H1 (cell line): ENCODE measurements at regions not wholly inside any gene's neighbourhood (a gene's known extent, or its start where the extent isn't known, plus 50 kb on each side); places are given as distances from the start of the nearest gene placed in this dataset.

ENCODE experiments used
- CTCF ChIA-PET: fragments of 300-600 bp; sonication (Branson Sonifier 250); formaldehyde crosslinking; loops from one replicate; lab custom pipeline; 2021; ENCODE audit not compliant: partially characterized antibody; lab: Charles Lee
- POLR2A ChIA-PET: fragments of 300-600 bp; sonication (Branson Sonifier 250); formaldehyde crosslinking; loops from one replicate; lab custom pipeline; 2021; ENCODE audit warnings: inconsistent platforms; ENCODE audit not compliant: partially characterized antibody; lab: Charles Lee
- DNase-seq, 2 experiments: peaks; one replicate each; pipeline versions ENCODE4 v3.0.0 to v3.0.0-alpha.2; 2010 to 2022; ENCODE audit warnings: low spot score in 2 of 2, low read depth in 1 of 2, mixed read lengths in 1 of 2
- FAIRE-seq: peaks from 2 replicates; lab custom pipeline; 2011; peaks lifted over from hg19 to GRCh38; lab: Jason Lieb, UNC
- H2AFZ ChIP-seq: 2 replicates; pipeline ENCODE4 v1.8.1; 2012; ENCODE audit warnings: low read length, inconsistent platforms
- H2AK5ac ChIP-seq: 2 replicates; pipeline ENCODE4 v1.6.1; 2013; ENCODE audit warnings: low read depth, low read length
- H2BK120ac ChIP-seq: replicated peaks from 2 replicates; pipeline ENCODE3; 2013; ENCODE audit warnings: low read depth, low read length, inconsistent platforms
- H2BK12ac ChIP-seq: 2 replicates; pipeline ENCODE4 v1.6.1; 2013; ENCODE audit warnings: low read depth, low read length
- H2BK15ac ChIP-seq: 2 replicates; pipeline ENCODE4 v1.6.1; 2013; ENCODE audit warnings: low read length
- H2BK20ac ChIP-seq: 2 replicates; pipeline ENCODE4 v1.6.1; 2013; ENCODE audit warnings: low read length
- H2BK5ac ChIP-seq: 2 replicates; pipeline ENCODE4 v1.6.1; 2013; ENCODE audit warnings: low read depth, low read length
- H3K14ac ChIP-seq: 2 replicates; pipeline ENCODE4 v1.6.1; 2013; ENCODE audit warnings: inconsistent platforms; ENCODE audit not compliant: insufficient read length
- H3K18ac ChIP-seq: 2 replicates; pipeline ENCODE4 v1.6.1; 2013; ENCODE audit warnings: low read length; ENCODE audit errors: extremely low read depth
- H3K23ac ChIP-seq: 2 replicates; pipeline ENCODE4 v1.6.1; 2013; ENCODE audit warnings: inconsistent platforms; ENCODE audit not compliant: insufficient read length
- H3K23me2 ChIP-seq: 2 replicates; pipeline ENCODE4 v1.6.1; 2013; ENCODE audit warnings: low read depth, low read length
- H3K27ac ChIP-seq: 2 replicates; pipeline ENCODE4 v1.6.1; 2011; ENCODE audit warnings: low read depth, low read length, inconsistent platforms
- H3K27me3 ChIP-seq, 4 experiments: replicated peaks in 1 of 4; 1 replicate in 1 of 4; 2 replicates in 3 of 4; pipeline versions ENCODE4 v1.6.1 to v1.8.1; 2011 to 2013; ENCODE audit warnings: low read length in 3 of 4, mild to moderate bottlenecking in 3 of 4, inconsistent platforms in 2 of 4, mixed read lengths in 2 of 4, moderate library complexity in 1 of 4; ENCODE audit not compliant: control insufficient read depth in 3 of 4, insufficient read depth in 3 of 4; ENCODE audit errors: extremely low read depth in 1 of 4
- H3K36me3 ChIP-seq, 4 experiments: 2 replicates each; pipeline versions ENCODE4 v1.6.1 to v1.8.1; 2011 to 2013; ENCODE audit warnings: mild to moderate bottlenecking in 4 of 4, low read length in 3 of 4, moderate library complexity in 2 of 4, control low read depth in 1 of 4, inconsistent platforms in 1 of 4; ENCODE audit not compliant: insufficient read depth in 4 of 4, control insufficient read depth in 2 of 4
- H3K4ac ChIP-seq: replicated peaks from 2 replicates; pipeline ENCODE3; 2013; ENCODE audit warnings: low read length, low read depth, mixed read lengths, inconsistent platforms; ENCODE audit not compliant: insufficient read length
- H3K4me1 ChIP-seq, 4 experiments: replicated peaks in 1 of 4; 1 replicate in 1 of 4; 2 replicates in 3 of 4; pipeline versions ENCODE4 v1.6.1 to v1.8.1; 2011 to 2013; ENCODE audit warnings: low read length in 3 of 4, inconsistent platforms in 2 of 4, mixed read lengths in 1 of 4; ENCODE audit not compliant: insufficient read depth in 4 of 4, control insufficient read depth in 3 of 4
- H3K4me2 ChIP-seq, 2 experiments: 2 replicates each; pipeline versions ENCODE4 v1.6.1 to v1.8.1; 2011 to 2013; ENCODE audit warnings: low read depth in 2 of 2, low read length in 2 of 2, control low read depth in 1 of 2, inconsistent platforms in 1 of 2, mild to moderate bottlenecking in 1 of 2; ENCODE audit not compliant: insufficient read depth in 1 of 2
- H3K4me3 ChIP-seq, 4 experiments: fragments of 200-600, 300-600 bp in 1 of 4; sonication (generic), shearing (Covaris generic), sonication (Bioruptor Twin) in 1 of 4; 2 replicates each; pipeline versions ENCODE4 v1.5.1 to v1.8.1; 2011 to 2016; ENCODE audit warnings: low read length in 4 of 4, low read depth in 3 of 4, control low read depth in 2 of 4, inconsistent platforms in 2 of 4, mild to moderate bottlenecking in 2 of 4, mixed read lengths in 1 of 4, moderate library complexity in 1 of 4; ENCODE audit not compliant: insufficient read depth in 2 of 4; ENCODE audit errors: extremely low read depth in 1 of 4
- H3K56ac ChIP-seq: replicated peaks from 2 replicates; pipeline ENCODE3; 2013; ENCODE audit warnings: low read depth, mild to moderate bottlenecking, mixed read lengths, low read length, inconsistent platforms; ENCODE audit not compliant: insufficient read length
- H3K79me1 ChIP-seq: 2 replicates; pipeline ENCODE4 v1.6.1; 2013; ENCODE audit warnings: low read depth, low read length, control low read depth
- H3K79me2 ChIP-seq, 2 experiments: 2 replicates each; pipeline versions ENCODE4 v1.6.1 to v1.8.1; 2012 to 2013; ENCODE audit warnings: low read length in 2 of 2, mild to moderate bottlenecking in 2 of 2, inconsistent platforms in 1 of 2; ENCODE audit not compliant: insufficient read depth in 2 of 2, control insufficient read depth in 1 of 2
- H3K9ac ChIP-seq, 4 experiments: replicated peaks in 1 of 4; 1 replicate in 1 of 4; 2 replicates in 3 of 4; pipeline versions ENCODE4 v1.6.1 to v1.8.1; 2011 to 2013; ENCODE audit warnings: low read depth in 3 of 4, low read length in 3 of 4, control low read depth in 2 of 4, mild to moderate bottlenecking in 2 of 4, moderate library complexity in 2 of 4, inconsistent platforms in 1 of 4; ENCODE audit errors: extremely low read depth in 1 of 4
- H3K9me3 ChIP-seq, 2 experiments: 2 replicates each; pipeline versions ENCODE4 v1.6.1 to v1.8.1; 2012 to 2013; ENCODE audit warnings: mild to moderate bottlenecking in 2 of 2, moderate library complexity in 2 of 2, control low read depth in 1 of 2, inconsistent platforms in 1 of 2, low read depth in 1 of 2, low read length in 1 of 2, mixed read lengths in 1 of 2; ENCODE audit not compliant: insufficient read depth in 2 of 2
- H4K20me1 ChIP-seq, 2 experiments: replicated peaks in 1 of 2; 2 replicates each; pipeline versions ENCODE3 to v1.8.1; 2011 to 2013; ENCODE audit warnings: inconsistent platforms in 2 of 2, low read length in 2 of 2, mild to moderate bottlenecking in 1 of 2; ENCODE audit not compliant: insufficient read depth in 2 of 2, control insufficient read depth in 1 of 2
- H4K5ac ChIP-seq: 2 replicates; pipeline ENCODE4 v1.6.1; 2013; ENCODE audit warnings: low read length, low read depth, mixed read lengths, inconsistent platforms; ENCODE audit not compliant: insufficient read length
- H4K8ac ChIP-seq: 2 replicates; pipeline ENCODE4 v1.8.0; 2013; ENCODE audit warnings: mild to moderate bottlenecking, moderate library complexity, low read length, inconsistent platforms; ENCODE audit not compliant: insufficient read depth; ENCODE audit errors: extremely low read depth
- H4K91ac ChIP-seq: replicated peaks from 2 replicates; pipeline ENCODE3; 2013; ENCODE audit warnings: low read length, mixed read lengths, inconsistent platforms; ENCODE audit not compliant: insufficient read length
- EGR1 ChIP-seq: IDR thresholded peaks from 2 replicates; pipeline ENCODE4 v1.6.1; 2011; ENCODE audit warnings: low read depth, low read length, borderline replicate concordance
- RFX5 ChIP-seq: IDR thresholded peaks from 2 replicates; pipeline ENCODE4 v1.6.1; 2011; ENCODE audit warnings: low read depth, low read length, improper control_type of control experiment, borderline replicate concordance
- SIX5 ChIP-seq: IDR thresholded peaks from 2 replicates; pipeline ENCODE4 v1.6.1; 2011; ENCODE audit warnings: mild to moderate bottlenecking, low read depth, low read length
- WGBS, 2 experiments: shearing (Covaris generic) in 1 of 2; methylation state at CpG; one replicate each; pipeline versions ENCODE4 v1.1.6 to v1.1.7; 2013 to 2015; ENCODE audit warnings: low lambda C conversion rate in 2 of 2, mixed read lengths in 2 of 2, inconsistent platforms in 1 of 2, low coverage in 1 of 2, missing lambda C conversion rate in 1 of 2; ENCODE audit not compliant: insufficient replicate concordance in 2 of 2, insufficient coverage in 1 of 2, insufficient read length in 1 of 2; ENCODE audit errors: extremely low coverage in 1 of 2, missing lambda C conversion rate in 1 of 2; 5-methylcytosine and 5-hydroxymethylcytosine counted together

- Histone ChIP-seq H3K4me2 (no peak overlapping the region), H3K4me1 (no peaks in the 10 kb centered on the region), H3K56ac (no peak overlapping the region), H2BK15ac (no peak overlapping the region), H3K23me2 (no peaks in the 10 kb centered on the region), H3K23ac (no peak overlapping the region), H3K9me3 (no peaks in the 10 kb centered on the region), H3K27me3 (no peaks in the 10 kb centered on the region), H3K36me3 (no peaks in the 10 kb centered on the region), H4K8ac (no peak overlapping the region), H2AK5ac (no peak overlapping the region), H3K9ac (no peak overlapping the region), H2BK120ac (no peak overlapping the region), H3K18ac (no peak overlapping the region), H3K4me3 (no peak overlapping the region), H2AFZ (no peak overlapping the region), H4K20me1 (no peaks in the 10 kb centered on the region), H4K5ac (no peak overlapping the region), H4K91ac (no peak overlapping the region), H3K79me2 (no peaks in the 10 kb centered on the region), H2BK12ac (no peak overlapping the region), H2BK5ac (no peak overlapping the region), H3K14ac (no peak overlapping the region), H3K4ac (no peak overlapping the region), H3K79me1 (no peaks in the 10 kb centered on the region), H3K27ac (no peak overlapping the region), H2BK20ac (no peak overlapping the region)
- no peak for DNase-seq
- POLR2A ChIA-PET: no interaction called here
- FAIRE-seq: no peak
- 89% methylated on average over 1 of the region's 1 CpG; no CpG with 5 or more reads in 1 of the 2 experiments for WGBS, 2 experiments
- CTCF ChIA-PET: no interaction called here
- no peak for TF ChIP-seq RFX5
- TF ChIP-seq SIX5: no peak
- TF ChIP-seq EGR1: no peak
Observed at GRCh38 chr4:85398276-85398675, 76.7 kb upstream of the ARHGAP24 start.
